ENCODE measurements at regions not wholly inside any gene's neighbourhood (a gene's known extent, or its start where the extent isn't known, plus 50 kb on each side); places are given as distances from the start of the nearest gene placed in this dataset.
A peak's percentile ranks its signal among the peaks of the same experiment; 100 is the strongest.

DNA sequence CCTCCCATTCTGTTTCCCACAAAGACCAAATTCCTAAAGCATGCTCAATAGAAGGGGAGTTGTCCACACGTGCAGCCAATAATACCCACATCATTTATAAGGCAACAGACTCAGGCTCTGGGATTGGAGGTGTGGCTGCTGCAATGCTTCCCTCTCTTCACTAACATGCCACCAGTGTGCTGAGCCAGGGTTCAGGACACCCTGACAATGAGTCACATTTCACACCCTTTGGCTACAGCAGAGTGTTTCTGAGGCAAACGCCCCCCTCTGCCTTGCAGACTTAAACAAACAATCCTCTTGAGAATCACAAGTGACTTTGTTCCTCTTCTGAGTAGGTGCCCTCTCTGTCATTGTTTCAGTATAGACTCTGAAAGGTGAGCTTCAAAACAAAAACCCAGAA is 189.3 kb upstream of the TLE4 start:
- ATAC-seq (replicated peaks in 6 of 8), result peak in 7 of 8 experiments; percentile 32 to 73 (median 69)
- Histone ChIP-seq H3K4me3 (no peak overlapping the region), H3K4me1 (replicated peaks in 1 of 2) (peaks cover 9 to 19% of the 10 kb centered on the region in 2 donors), H3K27ac (no peak overlapping the region)
- 0 to 32% (median 8%) methylated on average over 1 to 2 of the region's 2 CpGs; no CpG with 5 or more reads in 4 of the 10 experiments for WGBS, 10 experiments
- in situ Hi-C loops (cut with MboI; ENCODE audit: low pct_unique_long_range_greater_than_20kb in 2 of 9, low sequenced_read_pairs in 9 of 9, unreplicated experiment in 9 of 9), result no loop called here

DNA sequence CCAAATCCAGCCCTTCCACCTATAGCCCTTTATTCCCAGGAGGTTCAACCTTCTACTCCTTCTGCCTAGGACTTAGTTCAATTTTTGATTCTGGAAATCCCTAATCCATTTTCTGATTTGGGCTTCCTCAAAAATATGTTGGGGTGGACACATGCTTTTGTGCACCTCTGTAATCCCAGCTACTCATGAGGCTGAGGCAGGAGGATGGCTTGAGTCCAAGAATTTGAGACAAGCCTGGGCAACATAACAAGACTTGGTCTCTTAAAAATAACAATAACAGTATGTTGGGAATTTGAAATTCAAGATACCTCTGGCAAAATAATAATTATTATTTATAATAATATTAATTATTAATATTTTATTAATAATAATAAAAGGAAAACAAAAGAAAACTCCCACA is 188.7 kb upstream of the TLE4 start:
- H3K4me3 ChIP-seq, result no peak overlapping the region
- peaks cover 10 to 16% of the 10 kb centered on the region in 2 donors for H3K4me1 ChIP-seq (replicated peaks in 1 of 2)
- H3K27ac ChIP-seq, result no peak overlapping the region
- in situ Hi-C loops (cut with MboI; ENCODE audit: low pct_unique_long_range_greater_than_20kb in 2 of 9, low sequenced_read_pairs in 9 of 9, unreplicated experiment in 9 of 9), result no loop called here
- no peak for ATAC-seq (replicated peaks in 6 of 8)

DNA sequence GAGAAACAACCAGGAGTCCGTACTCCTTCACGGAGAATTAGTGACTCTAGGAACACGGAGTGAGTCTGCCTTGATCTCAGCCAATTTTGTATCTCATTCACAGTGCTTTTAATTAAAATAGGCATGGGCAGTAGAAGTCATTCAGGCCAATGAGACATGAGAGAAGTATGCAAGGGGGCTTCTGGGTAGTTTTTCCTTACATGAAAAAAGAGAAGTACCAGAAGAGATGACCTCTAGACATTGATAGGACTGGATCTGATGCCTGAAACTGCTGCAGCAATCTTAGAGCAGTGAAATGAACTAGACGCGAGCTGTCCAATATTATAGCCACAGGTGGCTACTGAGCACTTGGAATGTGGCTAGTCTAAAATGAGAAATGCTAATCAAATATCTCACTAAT is 187.7 kb upstream of the TLE4 start:
- WGBS, 10 experiments, result 50 to 100% (median 85%) methylated on average over 1 to 5 of the region's 5 CpGs
- Histone ChIP-seq H3K27ac (peak overlapping the region in 1 of 2 donors; percentile 32), H3K4me3 (no peak overlapping the region), H3K4me1 (replicated peaks in 1 of 2) (peaks cover 6 to 13% of the 10 kb centered on the region in 2 donors)
- ATAC-seq (replicated peaks in 6 of 8), result peak in 1 of 8 experiments; percentile 13
- in situ Hi-C loops (cut with MboI; ENCODE audit: low pct_unique_long_range_greater_than_20kb in 2 of 9, low sequenced_read_pairs in 9 of 9, unreplicated experiment in 9 of 9), result no loop called here

DNA sequence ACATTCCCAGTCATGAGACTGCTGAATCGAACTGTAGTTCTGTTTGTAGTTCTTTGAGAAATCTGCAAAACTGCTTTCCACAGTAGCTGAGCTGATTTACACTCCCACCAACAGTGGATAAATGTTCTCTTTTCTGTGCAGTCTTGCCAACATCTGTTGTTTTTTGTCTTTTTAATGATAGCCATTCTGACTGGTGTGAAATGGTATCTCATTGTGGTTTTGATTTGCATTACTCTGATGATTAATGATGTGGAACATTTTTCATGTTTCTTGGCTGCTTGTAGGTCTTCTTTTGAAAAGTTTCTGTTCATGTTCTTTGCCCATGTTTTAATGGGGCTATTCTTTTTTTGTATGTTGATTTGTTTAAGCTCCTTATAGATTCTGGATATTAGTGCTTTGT is 187.3 kb upstream of the TLE4 start:
- in situ Hi-C loops (cut with MboI; ENCODE audit: low pct_unique_long_range_greater_than_20kb in 2 of 9, low sequenced_read_pairs in 9 of 9, unreplicated experiment in 9 of 9), result no loop called here
- peak in 3 of 8 experiments; percentile 27 to 42 (median 40) for ATAC-seq (replicated peaks in 6 of 8)
- no peak overlapping the region for H3K27ac ChIP-seq
- no peak overlapping the region for H3K4me3 ChIP-seq
- WGBS, 10 experiments, result 0 to 80% (median 67%) methylated on average over 1 of the region's 1 CpG; no CpG with 5 or more reads in 3 of the 10 experiments
- peaks cover 6 to 13% of the 10 kb centered on the region in 2 donors for H3K4me1 ChIP-seq (replicated peaks in 1 of 2)

DNA sequence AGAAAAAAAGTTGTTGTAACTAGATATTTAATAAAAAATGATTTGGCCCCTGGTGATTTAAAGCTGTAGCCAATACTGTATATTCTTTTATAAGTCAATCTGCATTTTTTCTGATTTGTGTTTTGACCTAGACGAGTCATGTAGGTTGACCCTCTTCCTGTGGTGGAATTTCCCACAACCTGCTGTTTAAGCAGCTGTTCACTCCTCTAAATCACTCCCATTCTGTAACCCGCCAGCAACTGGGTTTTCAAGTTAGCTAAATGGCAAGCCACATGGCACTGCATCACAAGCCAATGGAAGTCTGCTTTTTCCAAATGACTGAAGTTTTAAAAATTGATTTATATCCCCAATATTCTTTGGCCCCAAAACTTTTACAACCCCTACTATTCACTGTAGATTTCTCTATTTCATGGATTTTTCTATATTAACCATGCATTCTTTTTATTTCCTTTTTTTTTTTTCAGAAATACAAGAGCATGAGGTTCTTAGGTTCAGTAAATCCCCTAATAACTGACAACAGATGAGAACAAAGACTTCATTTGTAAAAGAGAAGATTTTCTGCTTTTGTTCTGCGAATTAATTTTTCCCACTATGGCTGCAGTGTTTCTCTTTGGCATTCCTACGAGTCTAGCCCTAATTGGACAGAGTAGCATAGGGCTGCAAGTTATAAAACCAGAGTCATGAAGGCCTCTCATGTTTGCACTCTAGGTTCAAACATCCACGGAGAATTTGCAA is 184.5 kb upstream of the TLE4 start:
- in situ Hi-C loops (cut with MboI; ENCODE audit: low pct_unique_long_range_greater_than_20kb in 2 of 9, low sequenced_read_pairs in 9 of 9, unreplicated experiment in 9 of 9), result no loop called here
- no peak overlapping the region for H3K4me3 ChIP-seq
- no peak for ATAC-seq (replicated peaks in 6 of 8)
- WGBS, 10 experiments, result 14 to 84% (median 71%) methylated on average over 2 to 5 of the region's 5 CpGs
- H3K4me1 ChIP-seq (replicated peaks in 1 of 2), result peaks cover 6 to 13% of the 10 kb centered on the region in 2 donors
- no peak overlapping the region for H3K27ac ChIP-seq

DNA sequence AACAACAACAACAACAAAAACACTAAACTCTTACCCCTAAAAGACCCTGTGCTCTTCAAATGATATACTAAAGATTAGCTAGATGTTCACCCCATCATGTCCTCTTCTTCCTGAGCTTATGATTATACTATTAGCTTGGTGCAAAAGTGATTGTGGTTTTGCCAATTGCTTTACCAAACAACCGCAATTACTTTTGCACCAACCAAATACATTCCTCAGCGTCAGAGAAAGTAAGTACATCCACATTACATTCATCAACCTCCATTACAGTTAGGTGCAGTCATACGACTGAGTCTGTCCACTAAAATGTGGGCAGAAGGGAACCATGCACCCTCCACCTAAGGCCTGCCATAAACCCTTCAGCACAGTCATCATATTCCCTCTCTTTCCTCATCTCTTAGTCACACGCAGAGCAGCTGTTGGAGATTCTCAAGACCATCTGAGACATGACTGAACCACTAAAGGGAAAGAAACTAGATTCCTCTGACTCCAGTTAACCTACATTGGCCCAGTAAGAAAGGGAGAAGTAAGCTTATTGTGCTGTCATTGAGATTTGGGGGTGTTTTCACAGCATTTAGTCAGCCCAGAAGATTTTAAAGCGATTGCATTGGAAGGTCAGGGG is 181.6 kb upstream of the TLE4 start:
- ATAC-seq (replicated peaks in 6 of 8), result no peak
- H3K4me3 ChIP-seq, result no peak overlapping the region
- no peak overlapping the region for H3K27ac ChIP-seq
- H3K4me1 ChIP-seq (replicated peaks in 1 of 2), result peaks cover 0 to 9% of the 10 kb centered on the region in 2 donors
- WGBS, 10 experiments, result 15 to 100% (median 85%) methylated on average over 2 to 5 of the region's 5 CpGs
- in situ Hi-C loops (cut with MboI; ENCODE audit: low pct_unique_long_range_greater_than_20kb in 2 of 9, low sequenced_read_pairs in 9 of 9, unreplicated experiment in 9 of 9), result no loop called here

DNA sequence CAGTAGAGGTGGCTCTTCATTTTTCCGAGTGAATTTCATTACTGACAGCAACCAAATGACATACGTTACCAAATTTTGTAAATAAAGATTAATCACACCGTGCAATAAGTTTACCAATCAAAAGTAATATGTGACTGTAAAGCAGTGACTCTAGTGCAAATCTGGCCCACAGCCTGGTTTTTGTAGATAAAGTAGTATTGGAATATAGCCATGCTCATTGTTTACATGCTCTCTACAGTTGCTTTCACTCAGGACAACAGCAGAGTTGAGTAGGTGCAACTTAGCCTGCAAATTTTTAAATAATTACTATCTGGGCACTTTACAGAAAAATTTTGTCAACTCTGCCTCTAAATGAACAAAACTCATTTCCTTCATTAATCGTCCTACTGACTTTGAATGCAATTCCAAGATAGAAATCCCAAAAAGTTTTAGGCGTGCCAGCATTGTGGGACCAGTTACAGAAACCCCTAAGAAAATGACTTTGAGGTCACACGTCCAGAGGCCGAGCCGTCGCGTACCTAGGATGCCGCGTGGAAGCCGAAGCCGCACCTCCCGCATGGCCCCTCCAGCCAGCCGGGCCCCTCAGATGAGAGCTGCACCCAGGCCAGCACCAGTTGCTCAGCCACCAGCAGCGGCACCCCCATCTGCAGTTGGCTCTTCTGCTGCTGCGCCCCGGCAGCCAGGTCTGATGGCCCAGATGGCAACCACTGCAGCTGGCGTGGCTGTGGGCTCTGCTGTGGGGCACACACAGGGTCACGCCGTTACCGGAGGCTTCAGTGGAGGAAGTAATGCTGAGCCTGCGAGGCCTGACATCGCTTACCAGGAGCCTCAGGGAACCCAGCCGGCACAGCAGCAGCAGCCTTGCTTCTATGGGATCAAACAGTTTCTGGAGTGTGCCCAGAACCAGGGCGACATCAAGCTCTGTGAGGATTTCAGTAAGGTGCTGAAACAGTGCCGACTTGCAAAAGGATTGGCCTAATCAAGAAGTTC is 180.7 kb upstream of the TLE4 start:
- no peak for ATAC-seq (replicated peaks in 6 of 8)
- 62 to 97% (median 89%) methylated on average over 3 to 17 of the region's 28 CpGs for WGBS, 10 experiments
- in situ Hi-C loops (cut with MboI; ENCODE audit: low pct_unique_long_range_greater_than_20kb in 2 of 9, low sequenced_read_pairs in 9 of 9, unreplicated experiment in 9 of 9), result no loop called here
- peaks cover 4 to 18% of the 10 kb centered on the region in 2 donors for H3K4me1 ChIP-seq (replicated peaks in 1 of 2)
- H3K27ac ChIP-seq, result no peak overlapping the region
- no peak overlapping the region for H3K4me3 ChIP-seq

DNA sequence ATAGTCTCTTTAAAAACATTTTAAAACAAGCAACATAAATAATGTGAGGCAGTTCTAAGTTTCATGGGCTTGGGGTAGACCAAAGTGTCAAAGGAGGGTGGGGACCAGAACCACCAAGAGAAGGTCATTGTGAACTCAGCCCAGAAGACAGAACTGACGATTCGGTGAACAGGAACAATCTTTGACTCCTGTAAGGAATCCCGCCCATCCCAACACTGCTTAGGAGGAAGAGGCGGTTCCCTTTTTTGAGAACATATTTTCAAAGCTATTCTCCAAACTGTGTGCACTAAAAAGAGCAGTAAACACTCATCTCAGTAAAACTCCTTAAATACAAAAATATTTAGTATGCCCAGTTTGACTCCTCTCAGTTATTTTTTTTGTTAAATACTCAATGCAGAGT is 176.5 kb upstream of the TLE4 start:
- Histone ChIP-seq H3K27ac (no peak overlapping the region), H3K4me3 (no peak overlapping the region)
- 24 to 100% (median 66%) methylated on average over 2 to 4 of the region's 4 CpGs; no CpG with 5 or more reads in 3 of the 10 experiments for WGBS, 10 experiments

DNA sequence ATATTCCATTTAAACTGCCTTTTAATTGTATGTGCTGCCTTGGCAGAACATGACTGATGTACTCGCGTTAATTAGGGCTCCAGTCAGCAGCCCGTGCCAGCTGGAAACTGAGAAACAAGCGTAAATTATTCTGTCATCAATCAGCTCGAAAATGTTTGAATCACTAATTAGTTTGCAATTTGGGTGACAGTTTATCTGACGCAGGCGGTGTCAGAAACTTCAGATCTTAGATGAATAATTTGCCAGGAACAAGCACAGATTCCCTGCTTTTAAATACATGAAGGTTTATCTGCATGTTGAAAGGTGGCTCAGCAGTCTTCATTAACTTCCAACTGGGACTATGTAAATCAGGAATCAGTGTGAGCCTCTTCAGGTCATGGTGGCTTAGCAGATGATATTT is 176.0 kb upstream of the TLE4 start:
- H3K4me1 ChIP-seq (replicated peaks in 1 of 2), result peaks cover 10 to 19% of the 10 kb centered on the region in 2 donors
- 3 to 31% (median 10%) methylated on average over 6 to 7 of the region's 7 CpGs; no CpG with 5 or more reads in 1 of the 10 experiments for WGBS, 10 experiments
- in situ Hi-C loops (cut with MboI; ENCODE audit: low pct_unique_long_range_greater_than_20kb in 2 of 9, low sequenced_read_pairs in 9 of 9, unreplicated experiment in 9 of 9), result no loop called here
- no peak overlapping the region for H3K4me3 ChIP-seq
- peak in 5 of 8 experiments; percentile 69 to 90 (median 86) for ATAC-seq (replicated peaks in 6 of 8)
- H3K27ac ChIP-seq, result no peak overlapping the region

More for the DNA sequence above, 176.5 kb upstream of the TLE4 start:
- ATAC-seq (replicated peaks in 6 of 8), result peak in 3 of 8 experiments; percentile 24 to 39 (median 27)
- H3K4me1 ChIP-seq (replicated peaks in 1 of 2), result peaks cover 10 to 19% of the 10 kb centered on the region in 2 donors
- in situ Hi-C loops (cut with MboI; ENCODE audit: low pct_unique_long_range_greater_than_20kb in 2 of 9, low sequenced_read_pairs in 9 of 9, unreplicated experiment in 9 of 9), result no loop called here

DNA sequence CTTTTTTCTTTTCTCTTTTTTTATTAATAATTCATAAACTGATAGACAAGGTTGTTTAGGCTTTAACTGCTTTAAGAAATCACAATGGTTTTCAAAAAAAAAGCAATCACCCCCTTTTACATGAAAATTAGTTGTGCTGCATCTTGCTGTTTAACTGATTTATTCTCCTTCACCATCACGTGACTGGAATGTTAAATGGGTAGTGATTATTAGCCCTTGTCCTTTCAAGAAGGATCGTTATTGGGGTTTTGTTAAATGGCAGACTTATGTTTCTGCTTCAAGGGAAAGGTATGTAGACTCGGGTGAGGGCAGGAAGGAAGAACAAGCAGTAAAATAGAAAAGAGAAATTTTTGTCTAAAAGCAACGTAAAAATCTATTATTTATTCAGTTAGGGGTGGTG is 175.6 kb upstream of the TLE4 start:
- Histone ChIP-seq H3K4me1 (replicated peaks in 1 of 2) (peaks cover 10 to 19% of the 10 kb centered on the region in 2 donors), H3K4me3 (no peak overlapping the region), H3K27ac (no peak overlapping the region)
- in situ Hi-C loops (cut with MboI; ENCODE audit: low pct_unique_long_range_greater_than_20kb in 2 of 9, low sequenced_read_pairs in 9 of 9, unreplicated experiment in 9 of 9), result no loop called here
- 0 to 58% (median 15%) methylated on average over 2 to 4 of the region's 4 CpGs for WGBS, 10 experiments
- ATAC-seq (replicated peaks in 6 of 8), result peak in 5 of 8 experiments; percentile 25 to 59 (median 51)

DNA sequence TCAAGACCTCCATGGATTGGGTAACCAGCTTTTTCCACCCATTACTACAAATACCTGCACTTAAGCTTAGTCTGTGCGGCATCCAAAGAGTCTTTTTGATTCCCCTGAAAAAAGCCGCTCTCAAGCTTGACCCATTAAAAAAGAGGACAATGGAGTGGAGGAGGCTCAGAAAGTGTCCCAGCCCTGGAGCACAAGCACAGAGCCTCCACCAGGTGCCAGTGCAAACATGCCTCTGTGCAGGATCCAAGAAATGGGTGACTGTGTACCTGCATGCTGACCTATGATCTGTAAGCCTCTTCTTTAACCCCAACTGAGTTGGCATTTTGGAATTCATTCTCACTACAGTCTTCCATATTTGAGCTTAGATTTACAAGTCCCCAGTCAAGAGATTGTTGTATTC is 168.3 kb upstream of the TLE4 start:
- H3K4me1 ChIP-seq (replicated peaks in 1 of 2), result no peaks in the 10 kb centered on the region
- in situ Hi-C loops (cut with MboI; ENCODE audit: low pct_unique_long_range_greater_than_20kb in 2 of 9, low sequenced_read_pairs in 9 of 9, unreplicated experiment in 9 of 9), result no loop called here
- H3K27ac ChIP-seq, result no peak overlapping the region
- no peak overlapping the region for H3K4me3 ChIP-seq
- no peak for ATAC-seq (replicated peaks in 6 of 8)
- 0 to 100% (median 84%) methylated on average over 2 of the region's 2 CpGs; no CpG with 5 or more reads in 6 of the 10 experiments for WGBS, 10 experiments

DNA sequence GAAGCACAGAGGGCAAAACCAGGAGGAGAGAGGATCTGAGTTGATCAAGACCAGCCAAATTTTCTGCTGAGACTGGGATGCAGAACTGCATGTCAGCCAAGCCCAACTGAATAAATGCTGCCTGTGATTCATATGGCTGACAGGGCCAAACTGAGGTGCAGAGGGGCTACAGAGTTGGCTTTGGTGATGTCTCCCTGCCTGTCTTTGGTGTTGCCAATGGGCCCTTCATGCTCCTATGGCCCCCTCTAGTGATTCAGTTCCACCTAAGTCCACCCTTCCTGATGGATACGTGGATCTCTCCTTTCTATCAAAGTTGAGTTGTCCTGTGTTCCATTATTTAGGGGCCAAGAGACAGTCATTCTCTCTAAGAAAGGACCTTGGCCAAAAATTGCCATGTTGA is 163.6 kb upstream of the TLE4 start:
- in situ Hi-C loops (cut with MboI; ENCODE audit: low pct_unique_long_range_greater_than_20kb in 2 of 9, low sequenced_read_pairs in 9 of 9, unreplicated experiment in 9 of 9), result no loop called here
- ATAC-seq (replicated peaks in 6 of 8), result no peak
- 14 to 100% (median 94%) methylated on average over 1 of the region's 1 CpG; no CpG with 5 or more reads in 4 of the 10 experiments for WGBS, 10 experiments

DNA sequence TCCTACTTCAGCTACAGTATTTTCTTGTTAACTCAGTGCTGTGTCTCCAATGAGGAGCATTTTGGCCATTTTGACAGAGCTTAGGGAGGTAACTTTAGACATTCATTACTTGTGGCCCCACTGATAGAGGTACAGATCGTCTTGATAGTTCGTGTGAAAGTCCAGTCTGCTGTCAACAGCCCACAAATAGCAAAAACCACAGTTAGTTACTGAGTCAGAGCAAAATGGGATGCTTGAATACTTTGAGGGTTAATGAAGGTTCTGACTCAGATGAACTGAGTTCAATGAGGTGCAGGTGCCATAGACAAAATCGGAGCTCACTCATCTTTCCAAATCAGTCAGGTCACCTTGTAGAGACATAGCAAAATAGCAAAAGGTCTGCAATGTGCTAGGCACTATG is 163.1 kb upstream of the TLE4 start:
- in situ Hi-C loops (cut with MboI; ENCODE audit: low pct_unique_long_range_greater_than_20kb in 2 of 9, low sequenced_read_pairs in 9 of 9, unreplicated experiment in 9 of 9), result no loop called here
- ATAC-seq (replicated peaks in 6 of 8), result no peak
- H3K4me1 ChIP-seq (replicated peaks in 1 of 2), result peaks cover 8 to 10% of the 10 kb centered on the region in 2 donors
- H3K4me3 ChIP-seq, result no peak overlapping the region
- no peak overlapping the region for H3K27ac ChIP-seq
- 0 to 96% (median 49%) methylated on average over 2 to 3 of the region's 3 CpGs; no CpG with 5 or more reads in 6 of the 10 experiments for WGBS, 10 experiments

More for the DNA sequence above, 163.6 kb upstream of the TLE4 start:
- Histone ChIP-seq H3K27ac (no peak overlapping the region), H3K4me3 (no peak overlapping the region), H3K4me1 (replicated peaks in 1 of 2) (peaks cover 8 to 10% of the 10 kb centered on the region in 2 donors)
